Fibroblast of mammary gland (primary cell): ENCODE measurements at regions not wholly inside any gene's neighbourhood (a gene's known extent, or its start where the extent isn't known, plus 50 kb on each side); places are given as distances from the start of the nearest gene placed in this dataset.

ENCODE experiments used
- DNase-seq: peaks from one replicate; pipeline ENCODE4 v3.0.0-alpha.2; 2010; ENCODE audit warnings: low read depth
- H3K4me3 ChIP-seq: 2 replicates; pipeline ENCODE4 v1.5.1; 2011; ENCODE audit warnings: low read depth, mild to moderate bottlenecking, low read length, moderate library complexity; ENCODE audit not compliant: control insufficient read depth
- CTCF ChIP-seq: conservative IDR thresholded peaks from 2 replicates; pipeline ENCODE4 v1.5.1; 2011; ENCODE audit warnings: low read depth, low read length, inconsistent platforms; ENCODE audit not compliant: control insufficient read depth, insufficient read depth

- no peak for TF ChIP-seq CTCF
- H3K4me3 ChIP-seq: no peak overlapping the region
- DNase-seq: no peak
Observed at GRCh38 chr1:29648026-29648425, 411.7 kb downstream of the PTPRU start.

- H3K4me3 ChIP-seq: no peak overlapping the region
- no peak for TF ChIP-seq CTCF
- DNase-seq: peak; percentile 22
Observed at GRCh38 chr1:29647581-29647980, 411.3 kb downstream of the PTPRU start.

- H3K4me3 ChIP-seq: no peak overlapping the region
- DNase-seq: no peak
- no peak for TF ChIP-seq CTCF
Observed at GRCh38 chr1:29646161-29646775, 409.9 kb downstream of the PTPRU start.

- DNase-seq: no peak
- no peak overlapping the region for H3K4me3 ChIP-seq
- no peak for TF ChIP-seq CTCF
Observed at GRCh38 chr1:29645586-29645985, 409.3 kb downstream of the PTPRU start.

GRCh38 chr1:29644812-29645211 lies 408.5 kb downstream of the PTPRU start:
- no peak overlapping the region for H3K4me3 ChIP-seq
- no peak for TF ChIP-seq CTCF
- DNase-seq: no peak

GRCh38 chr1:29643838-29644440 lies 407.6 kb downstream of the PTPRU start:
- no peak for TF ChIP-seq CTCF
- no peak for DNase-seq
- H3K4me3 ChIP-seq: no peak overlapping the region
